ENCODE measurements at regions not wholly inside any gene's neighbourhood (a gene's known extent, or its start where the extent isn't known, plus 50 kb on each side); places are given as distances from the start of the nearest gene placed in this dataset.

DNA sequence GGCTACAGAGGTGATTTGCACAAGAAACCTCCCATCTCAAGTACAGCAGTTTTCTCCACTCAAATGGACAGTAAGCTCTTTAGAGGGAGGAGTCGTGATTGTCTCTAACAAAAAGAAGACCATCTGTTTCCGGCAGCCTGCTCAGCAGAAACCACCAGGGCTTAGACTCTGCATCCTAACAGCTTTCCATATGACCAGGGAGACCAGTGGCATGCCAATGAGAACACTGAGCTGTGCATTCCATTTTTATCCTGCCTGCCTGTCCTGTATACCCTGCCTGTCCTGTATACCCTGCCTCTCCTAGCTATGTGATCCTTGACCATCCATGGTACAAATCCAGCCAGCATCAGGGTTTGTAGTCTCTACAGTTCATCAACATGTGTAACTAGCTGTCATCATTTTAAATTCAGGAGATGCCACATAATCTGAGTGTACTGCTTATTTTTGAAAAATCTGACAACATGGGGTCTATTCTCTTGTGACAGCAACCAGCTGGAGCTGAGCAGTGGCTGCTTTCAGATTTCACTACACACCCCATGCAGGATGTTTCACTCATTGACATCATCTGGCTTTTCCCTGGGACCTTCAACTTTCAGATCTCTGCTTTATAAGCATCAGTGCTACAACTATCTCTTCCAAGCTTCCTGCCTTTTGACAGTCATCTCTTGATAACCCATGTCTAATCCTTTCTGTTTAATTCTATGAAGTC lies 50.5 kb upstream of the POU2AF2 start:
- Mint-ChIP-seq H3K4me1 (ENCODE audit: unreplicated experiment) (no peaks in the 10 kb centered on the region), H3K27ac (ENCODE audit: unreplicated experiment) (no peak overlapping the region)

DNA sequence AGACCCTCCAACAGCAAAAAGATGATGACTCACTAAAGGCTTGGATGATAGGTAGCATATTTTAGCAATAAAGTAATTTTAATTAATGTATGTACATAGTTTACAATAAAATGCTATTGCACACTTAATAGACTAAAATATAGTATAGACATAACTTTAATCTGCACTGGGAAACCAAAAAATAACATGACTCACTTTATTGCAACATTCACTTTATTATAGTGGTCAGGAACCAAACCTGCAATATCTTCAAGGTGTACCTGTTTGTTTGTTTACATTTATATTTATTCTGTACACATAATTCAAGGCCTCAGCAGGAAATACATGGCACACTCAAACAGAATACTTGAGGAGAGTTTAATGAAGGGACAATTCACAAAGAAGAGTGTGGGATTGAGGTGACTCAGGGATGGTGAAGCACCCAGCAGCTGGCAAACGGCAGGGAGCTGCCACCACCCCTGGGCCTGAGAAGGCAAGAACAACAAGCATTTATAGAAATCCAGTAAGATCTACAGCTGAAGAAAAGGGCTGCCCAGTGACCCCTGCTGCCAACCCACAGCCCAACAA lies 51.5 kb upstream of the POU2AF2 start:
- H3K27ac Mint-ChIP-seq (ENCODE audit: unreplicated experiment) = no peak overlapping the region
- H3K27me3 Mint-ChIP-seq (ENCODE audit: unreplicated experiment) = no peaks in the 10 kb centered on the region
- no peak for DNase-seq (ENCODE audit: low spot score)
- H3K9me3 Mint-ChIP-seq (ENCODE audit: unreplicated experiment) = no peaks in the 10 kb centered on the region
- no peaks in the 10 kb centered on the region for H3K4me1 Mint-ChIP-seq (ENCODE audit: unreplicated experiment)
- H3K36me3 Mint-ChIP-seq (ENCODE audit: low read depth, unreplicated experiment) = no peaks in the 10 kb centered on the region
- H3K4me3 Mint-ChIP-seq (ENCODE audit: unreplicated experiment) = no peak overlapping the region
- TF ChIP-seq, protein P1, sequence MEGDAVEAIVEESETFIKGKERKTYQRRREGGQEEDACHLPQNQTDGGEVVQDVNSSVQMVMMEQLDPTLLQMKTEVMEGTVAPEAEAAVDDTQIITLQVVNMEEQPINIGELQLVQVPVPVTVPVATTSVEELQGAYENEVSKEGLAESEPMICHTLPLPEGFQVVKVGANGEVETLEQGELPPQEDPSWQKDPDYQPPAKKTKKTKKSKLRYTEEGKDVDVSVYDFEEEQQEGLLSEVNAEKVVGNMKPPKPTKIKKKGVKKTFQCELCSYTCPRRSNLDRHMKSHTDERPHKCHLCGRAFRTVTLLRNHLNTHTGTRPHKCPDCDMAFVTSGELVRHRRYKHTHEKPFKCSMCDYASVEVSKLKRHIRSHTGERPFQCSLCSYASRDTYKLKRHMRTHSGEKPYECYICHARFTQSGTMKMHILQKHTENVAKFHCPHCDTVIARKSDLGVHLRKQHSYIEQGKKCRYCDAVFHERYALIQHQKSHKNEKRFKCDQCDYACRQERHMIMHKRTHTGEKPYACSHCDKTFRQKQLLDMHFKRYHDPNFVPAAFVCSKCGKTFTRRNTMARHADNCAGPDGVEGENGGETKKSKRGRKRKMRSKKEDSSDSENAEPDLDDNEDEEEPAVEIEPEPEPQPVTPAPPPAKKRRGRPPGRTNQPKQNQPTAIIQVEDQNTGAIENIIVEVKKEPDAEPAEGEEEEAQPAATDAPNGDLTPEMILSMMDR (IDR thresholded peaks at IDR 0.05; ENCODE audit: unreplicated experiment) = no peak

More for the DNA sequence above, 50.5 kb upstream of the POU2AF2 start:
- H3K4me3 Mint-ChIP-seq (ENCODE audit: unreplicated experiment) = no peak overlapping the region
- H3K9me3 Mint-ChIP-seq (ENCODE audit: unreplicated experiment) = no peaks in the 10 kb centered on the region
- no peak for DNase-seq (ENCODE audit: low spot score)
- no peaks in the 10 kb centered on the region for H3K27me3 Mint-ChIP-seq (ENCODE audit: unreplicated experiment)
- H3K36me3 Mint-ChIP-seq (ENCODE audit: low read depth, unreplicated experiment) = no peaks in the 10 kb centered on the region
- TF ChIP-seq, protein P1 (IDR thresholded peaks at IDR 0.05; ENCODE audit: unreplicated experiment) = no peak

DNA sequence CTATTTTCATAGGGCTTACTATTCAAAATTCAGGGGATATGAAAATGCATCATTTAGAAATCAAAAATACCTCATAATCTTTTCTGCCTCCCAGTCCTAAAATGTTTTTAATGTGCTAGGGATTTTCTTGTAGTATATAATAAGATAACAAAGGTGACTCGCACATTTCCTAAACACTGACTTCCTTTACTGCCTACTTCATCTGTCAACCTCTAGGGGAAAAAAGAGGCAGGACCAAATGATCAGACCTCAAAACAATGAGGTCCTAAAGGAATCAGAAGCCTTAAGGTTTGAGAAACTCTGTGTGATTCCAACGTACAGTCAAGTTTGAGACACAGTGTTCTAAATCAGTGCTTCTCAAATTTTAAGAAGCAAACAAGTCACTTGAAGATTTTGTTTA lies 56.1 kb upstream of the POU2AF2 start:
- no peak overlapping the region for H3K4me3 Mint-ChIP-seq (ENCODE audit: unreplicated experiment)
- H3K9me3 Mint-ChIP-seq (ENCODE audit: unreplicated experiment) = no peaks in the 10 kb centered on the region
- no peaks in the 10 kb centered on the region for H3K36me3 Mint-ChIP-seq (ENCODE audit: low read depth, unreplicated experiment)
- no peaks in the 10 kb centered on the region for H3K4me1 Mint-ChIP-seq (ENCODE audit: unreplicated experiment)
- TF ChIP-seq, protein P1 (IDR thresholded peaks at IDR 0.05; ENCODE audit: unreplicated experiment) = peak; percentile 20
- no peak overlapping the region for H3K27ac Mint-ChIP-seq (ENCODE audit: unreplicated experiment)
- DNase-seq (ENCODE audit: low spot score) = no peak
- no peaks in the 10 kb centered on the region for H3K27me3 Mint-ChIP-seq (ENCODE audit: unreplicated experiment)

DNA sequence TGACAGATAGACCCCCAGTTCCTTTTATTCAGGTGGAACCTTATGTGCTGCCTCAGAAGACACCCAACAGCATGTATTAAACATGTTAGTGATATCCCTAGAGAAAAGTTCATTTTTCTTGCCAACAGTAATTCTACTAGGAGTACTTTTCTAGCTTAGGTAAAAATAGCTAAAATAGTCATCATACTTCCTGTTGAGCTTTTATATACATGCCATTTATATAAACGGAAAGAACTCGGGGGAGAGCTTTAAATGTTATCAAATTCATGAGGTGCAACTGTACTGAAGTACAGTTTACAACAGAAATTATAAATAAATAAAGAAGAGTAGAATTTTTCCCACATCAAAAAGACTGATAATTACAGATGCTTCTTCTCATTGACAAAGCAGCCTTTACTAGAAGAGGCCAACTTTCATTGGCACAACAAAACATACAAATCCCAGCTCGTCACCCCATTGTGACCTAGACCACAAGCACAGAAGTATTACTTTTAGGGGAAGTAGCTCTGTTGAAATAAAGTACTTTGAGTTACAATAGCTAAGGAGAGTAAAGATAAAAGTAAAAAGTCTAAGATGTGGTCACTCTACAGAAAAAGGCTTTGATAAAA lies 59.1 kb upstream of the POU2AF2 start:
- no peak overlapping the region for H3K27ac Mint-ChIP-seq (ENCODE audit: unreplicated experiment)
- no peaks in the 10 kb centered on the region for H3K9me3 Mint-ChIP-seq (ENCODE audit: unreplicated experiment)
- H3K4me3 Mint-ChIP-seq (ENCODE audit: unreplicated experiment) = no peak overlapping the region
- H3K4me1 Mint-ChIP-seq (ENCODE audit: unreplicated experiment) = no peaks in the 10 kb centered on the region
- H3K27me3 Mint-ChIP-seq (ENCODE audit: unreplicated experiment) = no peaks in the 10 kb centered on the region
- DNase-seq (ENCODE audit: low spot score) = no peak
- no peaks in the 10 kb centered on the region for H3K36me3 Mint-ChIP-seq (ENCODE audit: low read depth, unreplicated experiment)
- TF ChIP-seq, protein P1 (IDR thresholded peaks at IDR 0.05; ENCODE audit: unreplicated experiment) = no peak

DNA sequence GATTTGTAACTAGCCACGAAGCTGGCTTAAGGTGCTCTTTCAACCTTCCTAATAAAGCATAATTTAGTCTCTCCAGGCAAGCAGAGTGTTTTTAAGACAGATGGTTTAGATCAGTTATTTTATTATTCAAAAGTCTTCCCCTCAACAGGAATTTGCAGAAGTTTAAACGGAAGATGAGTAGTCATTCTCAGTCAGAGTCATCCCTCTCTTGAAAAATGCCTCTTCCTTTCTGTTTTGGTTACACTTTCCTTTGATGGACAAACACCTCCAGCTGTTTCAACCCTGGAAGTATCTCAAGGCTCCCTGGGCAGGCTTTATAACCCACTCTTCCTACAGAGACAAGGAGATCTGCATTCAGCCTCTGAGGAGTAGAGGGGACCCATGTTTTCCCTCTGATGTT lies 60.3 kb upstream of the POU2AF2 start:
- Mint-ChIP-seq H3K4me3 (ENCODE audit: unreplicated experiment) (no peak overlapping the region), H3K27me3 (ENCODE audit: unreplicated experiment) (no peaks in the 10 kb centered on the region), H3K9me3 (ENCODE audit: unreplicated experiment) (no peaks in the 10 kb centered on the region), H3K4me1 (ENCODE audit: unreplicated experiment) (no peaks in the 10 kb centered on the region), H3K36me3 (ENCODE audit: low read depth, unreplicated experiment) (no peaks in the 10 kb centered on the region), H3K27ac (ENCODE audit: unreplicated experiment) (no peak overlapping the region)
- DNase-seq (ENCODE audit: low spot score) = no peak
- TF ChIP-seq, protein P1 (IDR thresholded peaks at IDR 0.05; ENCODE audit: unreplicated experiment) = no peak
